Activated naive CD4-positive, alpha-beta T cell treated with anti-CD3 and anti-CD28 coated beads for 36 hours (primary cell): ENCODE measurements at regions not wholly inside any gene's neighbourhood (a gene's known extent, or its start where the extent isn't known, plus 50 kb on each side); places are given as distances from the start of the nearest gene placed in this dataset.

Experiments
- CTCF ChIA-PET: fragments of 350-600 bp; sonication (Branson Sonifier 250); formaldehyde crosslinking; loops from one replicate; lab custom pipeline; 2021; ENCODE audit warnings: antibody characterized with exemption; lab: Charles Lee
- DNase-seq: peaks from one replicate; pipeline ENCODE4 v3.0.0-alpha.2; 2020
- H3K27ac Mint-ChIP-seq: one replicate; pipeline ENCODE4 v1.8.0; 2021; ENCODE audit warnings: mild to moderate bottlenecking, mixed read lengths
- H3K27me3 Mint-ChIP-seq: one replicate; pipeline ENCODE4 v1.8.0; 2021; ENCODE audit warnings: low read depth, mixed read lengths
- H3K36me3 Mint-ChIP-seq: one replicate; pipeline ENCODE4 v1.8.0; 2021; ENCODE audit warnings: low read depth, mixed read lengths
- H3K4me1 Mint-ChIP-seq: one replicate; pipeline ENCODE4 v1.8.0; 2021; ENCODE audit warnings: low read depth, mixed read lengths
- H3K4me3 Mint-ChIP-seq: one replicate; pipeline ENCODE4 v1.8.0; 2021; ENCODE audit warnings: mild to moderate bottlenecking, moderate library complexity, mixed read lengths
- H3K9me3 Mint-ChIP-seq: one replicate; pipeline ENCODE4 v1.8.0; 2021; ENCODE audit warnings: mixed read lengths
- intact Hi-C: fragments of 100-400 bp; cut with micrococcal nuclease; formaldehyde crosslinking; loops from one replicate; pipeline ENCODE4 v1.15.1; 2023

DNA sequence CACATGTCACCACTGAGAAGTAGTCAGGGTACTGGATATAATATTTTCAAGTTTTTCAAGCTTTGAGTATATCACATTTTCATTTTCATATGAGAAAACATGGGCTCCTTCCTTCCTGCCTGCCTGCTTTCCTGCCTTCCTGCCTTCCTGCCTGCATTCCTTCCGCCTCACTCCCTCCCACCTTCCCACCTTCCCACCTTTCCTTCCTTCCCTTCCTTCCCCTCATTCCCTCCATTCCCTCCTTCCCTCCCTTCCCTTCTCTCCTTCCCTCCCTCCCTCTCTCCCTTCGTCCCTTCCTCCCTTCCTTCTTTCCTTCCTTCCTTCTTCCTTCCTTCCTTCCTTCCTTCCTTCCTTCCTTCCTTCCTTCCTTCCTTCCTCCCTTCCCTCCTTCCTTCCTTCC lies 175.3 kb downstream of the HMHB1 start:
- Mint-ChIP-seq H3K4me1 (peaks cover 7% of the 10 kb centered on the region), H3K27me3 (peaks cover 11% of the 10 kb centered on the region), H3K4me3 (no peak overlapping the region), H3K9me3 (no peaks in the 10 kb centered on the region), H3K27ac (no peak overlapping the region), H3K36me3 (no peaks in the 10 kb centered on the region)
- DNase-seq: no peak
- intact Hi-C loops: no loop called here
- CTCF ChIA-PET: no interaction called here

DNA sequence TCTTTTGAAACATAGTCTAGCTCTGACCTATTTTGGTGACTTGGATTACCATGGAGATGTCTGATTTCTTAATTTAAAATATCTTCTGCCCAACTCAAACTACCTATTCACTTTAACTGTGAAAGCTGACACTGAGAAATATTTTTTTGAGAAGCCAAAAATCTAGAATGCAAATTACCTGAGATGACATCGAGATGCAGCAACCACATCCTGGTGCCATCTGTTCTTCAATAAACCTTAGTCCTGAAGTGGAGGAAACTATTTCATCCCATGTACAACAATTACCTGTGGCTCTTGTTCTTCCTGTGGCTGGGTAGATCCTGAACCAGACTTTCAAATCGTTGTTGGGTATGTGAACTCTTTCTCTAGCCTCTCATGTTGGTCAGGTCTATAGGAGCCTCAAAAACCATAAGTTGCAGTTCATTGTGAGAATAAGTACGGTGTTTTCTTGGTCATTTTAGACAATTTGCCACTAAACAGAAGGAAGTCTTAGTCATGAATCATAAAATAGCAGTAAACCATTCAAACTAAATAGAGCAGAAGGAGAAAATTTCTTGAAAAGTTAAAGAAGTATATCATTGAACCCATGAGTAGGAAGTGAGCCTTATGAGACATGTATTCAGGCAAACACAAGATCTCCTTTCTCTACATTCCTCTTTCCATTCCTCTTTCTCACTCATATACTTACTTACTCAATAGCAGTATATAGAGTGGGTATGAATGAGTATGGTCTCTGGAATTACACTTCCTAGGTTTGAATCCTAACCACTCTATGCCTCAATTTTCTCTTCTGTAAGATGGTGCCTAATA lies 176.0 kb downstream of the HMHB1 start:
- Mint-ChIP-seq H3K9me3 (no peaks in the 10 kb centered on the region), H3K27ac (no peak overlapping the region), H3K27me3 (peaks cover 11% of the 10 kb centered on the region), H3K36me3 (no peaks in the 10 kb centered on the region), H3K4me1 (peaks cover 7% of the 10 kb centered on the region), H3K4me3 (no peak overlapping the region)
- CTCF ChIA-PET: no interaction called here
- intact Hi-C loops: no loop called here
- DNase-seq: no peak

DNA sequence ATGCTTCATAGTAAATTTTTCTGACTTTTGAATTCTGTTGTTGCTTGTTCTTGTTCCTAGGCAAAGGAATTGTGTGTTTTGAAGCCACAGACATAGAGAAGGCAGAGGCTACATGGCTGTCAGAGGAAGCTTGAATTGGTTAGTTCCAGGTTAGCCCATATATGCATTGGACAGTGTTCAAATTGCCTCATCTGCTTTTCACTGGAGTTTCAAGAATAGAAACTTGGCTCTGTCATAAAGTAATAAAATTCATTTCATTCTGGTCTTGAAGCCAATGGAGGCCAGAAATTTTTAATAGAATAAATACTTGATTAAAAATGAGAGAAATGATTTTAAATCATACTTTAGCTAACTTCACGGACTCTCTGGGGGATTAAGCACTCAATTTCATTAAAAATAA lies 178.0 kb downstream of the YIPF5 start:
- no peaks in the 10 kb centered on the region for H3K36me3 Mint-ChIP-seq
- H3K4me1 Mint-ChIP-seq: peaks cover 6% of the 10 kb centered on the region
- H3K27ac Mint-ChIP-seq: no peak overlapping the region
- no peaks in the 10 kb centered on the region for H3K9me3 Mint-ChIP-seq
- peaks cover 5% of the 10 kb centered on the region for H3K27me3 Mint-ChIP-seq
- CTCF ChIA-PET: no interaction called here
- no peak for DNase-seq
- no peak overlapping the region for H3K4me3 Mint-ChIP-seq
- intact Hi-C loops: no loop called here

DNA sequence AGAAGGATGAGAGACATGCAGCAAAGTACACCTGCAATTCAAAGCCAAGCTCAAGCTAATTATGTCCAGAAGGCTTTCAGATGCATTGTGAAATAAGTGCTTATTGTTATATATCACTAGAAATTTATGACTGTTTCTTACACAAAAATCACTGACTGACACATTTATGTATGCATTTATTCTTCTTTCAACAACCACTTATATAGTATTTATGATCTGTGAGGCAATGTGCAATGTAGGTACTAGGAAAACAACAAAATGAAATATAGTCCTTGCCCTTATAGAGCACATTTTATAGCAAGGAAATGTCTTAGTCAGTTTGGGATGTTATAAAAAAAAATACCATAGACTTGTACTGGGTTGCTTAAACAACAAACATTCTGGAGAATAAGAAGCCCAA lies 167.6 kb downstream of the YIPF5 start:
- no peaks in the 10 kb centered on the region for H3K9me3 Mint-ChIP-seq
- no peaks in the 10 kb centered on the region for H3K36me3 Mint-ChIP-seq
- intact Hi-C loops: no loop called here
- no peak overlapping the region for H3K27ac Mint-ChIP-seq
- H3K4me3 Mint-ChIP-seq: no peak overlapping the region
- CTCF ChIA-PET: no interaction called here
- no peak for DNase-seq
- H3K4me1 Mint-ChIP-seq: no peaks in the 10 kb centered on the region
- H3K27me3 Mint-ChIP-seq: peaks cover 2% of the 10 kb centered on the region

DNA sequence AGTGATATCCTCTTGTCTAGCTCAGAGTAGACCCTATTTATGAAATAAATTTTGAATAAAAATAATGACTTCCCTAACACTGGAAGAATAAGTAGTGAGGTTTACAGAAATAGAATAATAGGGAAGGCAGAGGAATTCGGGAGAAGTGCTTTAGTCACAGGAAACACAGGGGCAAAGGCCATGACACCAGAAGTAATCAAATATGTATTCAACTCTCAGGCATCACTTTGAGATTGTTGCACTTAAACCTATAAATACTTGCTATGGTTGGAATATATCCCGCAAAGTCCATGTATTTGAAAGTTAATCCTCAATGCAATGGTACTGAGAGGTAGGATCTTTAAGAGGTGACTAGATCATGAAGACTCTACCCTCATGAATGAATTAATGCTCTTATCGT lies 166.8 kb downstream of the YIPF5 start:
- no peaks in the 10 kb centered on the region for H3K4me1 Mint-ChIP-seq
- H3K9me3 Mint-ChIP-seq: no peaks in the 10 kb centered on the region
- CTCF ChIA-PET: no interaction called here
- intact Hi-C loops: no loop called here
- H3K36me3 Mint-ChIP-seq: no peaks in the 10 kb centered on the region
- DNase-seq: no peak
- no peak overlapping the region for H3K4me3 Mint-ChIP-seq
- H3K27me3 Mint-ChIP-seq: peaks cover 2% of the 10 kb centered on the region
- H3K27ac Mint-ChIP-seq: no peak overlapping the region

DNA sequence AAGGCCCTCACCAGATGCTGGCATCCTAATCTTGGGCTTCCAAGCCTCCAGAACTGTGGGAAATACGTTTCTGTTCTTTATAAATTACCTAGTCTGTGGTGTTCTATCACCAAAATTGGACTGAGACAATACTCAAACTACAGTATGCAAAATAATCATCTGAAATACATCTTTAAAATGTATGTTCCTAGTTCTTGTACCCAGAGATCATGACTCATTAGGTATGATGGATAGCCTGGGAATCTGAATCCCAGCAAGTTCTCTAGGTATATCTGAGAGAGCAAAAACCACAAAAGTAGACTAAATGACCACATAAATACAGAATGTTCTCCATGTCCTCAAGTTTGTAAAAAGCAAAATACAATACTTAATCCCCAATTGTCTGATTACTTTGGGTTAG lies 166.3 kb downstream of the YIPF5 start:
- H3K4me3 Mint-ChIP-seq: no peak overlapping the region

DNA sequence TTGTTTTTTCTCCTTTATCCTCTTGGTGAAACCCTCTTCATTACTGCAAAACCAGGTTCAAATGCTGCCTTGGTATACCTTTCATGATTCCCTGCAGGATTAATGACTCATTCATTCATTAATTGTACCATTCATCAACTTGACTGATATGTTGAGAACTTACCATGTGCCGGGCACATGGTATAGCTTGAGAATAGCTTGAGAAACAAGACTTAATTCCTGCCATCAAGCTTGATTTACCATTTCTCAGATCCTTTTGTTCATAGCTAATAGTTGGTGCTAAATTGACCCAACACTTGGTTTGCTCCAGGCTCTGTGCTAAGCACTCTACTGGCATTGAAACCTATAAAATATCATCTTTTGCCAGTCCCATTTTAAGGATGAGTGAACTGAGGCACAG lies 165.7 kb downstream of the YIPF5 start:
- Mint-ChIP-seq H3K27ac (no peak overlapping the region), H3K36me3 (no peaks in the 10 kb centered on the region), H3K4me1 (no peaks in the 10 kb centered on the region), H3K9me3 (no peaks in the 10 kb centered on the region), H3K4me3 (no peak overlapping the region), H3K27me3 (peaks cover 2% of the 10 kb centered on the region)
- intact Hi-C loops: no loop called here
- DNase-seq: no peak
- CTCF ChIA-PET: no interaction called here

More for the DNA sequence above, 166.3 kb downstream of the YIPF5 start:
- H3K36me3 Mint-ChIP-seq: no peaks in the 10 kb centered on the region
- DNase-seq: no peak
- CTCF ChIA-PET: no interaction called here
- peaks cover 2% of the 10 kb centered on the region for H3K27me3 Mint-ChIP-seq
- intact Hi-C loops: no loop called here
- no peaks in the 10 kb centered on the region for H3K4me1 Mint-ChIP-seq
- H3K9me3 Mint-ChIP-seq: no peaks in the 10 kb centered on the region
- no peak overlapping the region for H3K27ac Mint-ChIP-seq

DNA sequence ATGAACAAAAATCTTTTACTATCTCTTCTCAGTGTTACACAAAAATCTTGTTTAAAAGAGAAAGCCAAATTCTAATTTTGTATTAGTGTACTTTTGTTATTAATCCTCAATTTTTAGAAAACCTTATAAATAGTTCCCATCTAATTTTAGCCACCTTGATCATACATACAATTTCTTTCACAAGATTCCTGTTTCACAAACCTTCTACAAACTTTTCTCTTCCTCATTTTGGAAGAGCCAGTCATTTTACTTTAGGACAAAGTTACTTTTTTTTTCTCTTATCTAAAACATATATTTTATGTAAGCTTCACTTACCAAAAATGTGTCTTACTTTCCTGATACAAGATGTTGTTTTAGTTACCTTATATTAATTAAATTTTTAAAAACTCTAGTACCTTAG lies 161.3 kb downstream of the YIPF5 start:
- Mint-ChIP-seq H3K27ac (no peak overlapping the region), H3K9me3 (peaks cover 5% of the 10 kb centered on the region), H3K4me1 (no peaks in the 10 kb centered on the region), H3K4me3 (no peak overlapping the region), H3K36me3 (no peaks in the 10 kb centered on the region), H3K27me3 (peaks cover 2% of the 10 kb centered on the region)
- CTCF ChIA-PET: no interaction called here
- intact Hi-C loops: no loop called here
- DNase-seq: no peak

DNA sequence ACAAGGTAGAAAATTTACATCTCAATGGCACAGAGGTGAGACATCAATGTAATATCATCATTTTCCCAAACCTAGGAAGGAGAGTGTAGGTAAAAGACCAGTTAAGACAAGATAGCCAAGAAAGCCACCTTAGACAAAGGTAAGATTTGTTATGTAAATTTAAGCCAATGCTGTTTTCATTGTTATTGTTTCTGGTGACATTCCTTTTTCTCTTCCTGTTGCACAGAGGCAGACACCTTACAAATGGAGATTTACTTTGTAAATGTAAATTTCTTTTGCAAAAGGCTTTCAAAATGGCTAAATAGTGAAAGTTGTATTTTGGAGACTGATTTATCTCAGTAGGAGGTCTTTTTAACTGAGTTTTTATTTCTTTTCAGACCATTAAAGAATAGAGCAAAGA lies 159.1 kb downstream of the YIPF5 start:
- no peak overlapping the region for H3K27ac Mint-ChIP-seq
- H3K36me3 Mint-ChIP-seq: no peaks in the 10 kb centered on the region
- no peak for DNase-seq
- CTCF ChIA-PET: no interaction called here
- intact Hi-C loops: no loop called here
- no peaks in the 10 kb centered on the region for H3K4me1 Mint-ChIP-seq
- peaks cover 7% of the 10 kb centered on the region for H3K9me3 Mint-ChIP-seq
- H3K27me3 Mint-ChIP-seq: no peaks in the 10 kb centered on the region
- no peak overlapping the region for H3K4me3 Mint-ChIP-seq

DNA sequence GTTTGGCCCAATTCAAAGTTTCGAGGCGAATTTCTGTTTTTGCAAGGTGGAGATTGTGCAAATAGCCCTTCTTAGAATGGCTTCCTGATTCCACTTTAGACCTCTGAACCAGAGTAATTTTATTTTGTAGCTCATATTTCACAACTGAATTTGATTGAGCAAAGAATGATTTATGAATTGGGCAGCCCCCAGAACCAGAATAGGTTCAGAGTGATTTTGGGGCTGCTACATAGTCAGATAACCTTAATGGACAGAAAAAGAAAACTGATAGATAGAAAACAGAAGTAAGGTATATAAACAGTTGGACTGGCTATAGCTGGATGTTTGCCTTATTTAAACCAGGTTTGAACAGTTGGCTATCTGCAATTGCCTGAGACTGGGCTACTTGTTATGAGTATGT lies 156.6 kb downstream of the YIPF5 start:
- Mint-ChIP-seq H3K27me3 (no peaks in the 10 kb centered on the region), H3K36me3 (no peaks in the 10 kb centered on the region), H3K4me3 (no peak overlapping the region), H3K9me3 (peaks cover 7% of the 10 kb centered on the region), H3K4me1 (no peaks in the 10 kb centered on the region), H3K27ac (no peak overlapping the region)
- DNase-seq: no peak
- intact Hi-C loops: no loop called here
- CTCF ChIA-PET: interaction anchor here (0.6 kb wide), 1 partner anchor 124 kb away, joined by 3 read pairs; no protein-coding TSS in a partner anchor

DNA sequence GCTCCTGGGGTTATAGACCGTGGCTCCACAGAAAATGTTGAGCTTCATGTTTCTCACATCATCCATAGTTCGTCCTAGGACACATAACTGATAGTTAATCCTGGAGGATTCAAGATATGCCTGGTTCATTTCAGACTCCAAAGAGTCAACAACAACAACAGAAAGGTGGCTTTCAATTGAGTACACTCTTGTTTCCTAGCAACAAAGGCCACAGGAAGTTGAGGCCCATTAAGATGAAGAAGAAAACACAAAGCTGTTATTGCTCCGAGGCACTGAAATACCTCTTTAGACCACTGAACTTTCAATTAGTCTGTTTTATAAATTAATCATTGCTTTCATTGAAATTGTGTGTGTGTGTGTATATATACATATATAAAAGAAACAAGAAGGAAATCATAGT lies 154.5 kb downstream of the YIPF5 start:
- intact Hi-C loops: no loop called here
- DNase-seq: no peak
- Mint-ChIP-seq H3K4me1 (no peaks in the 10 kb centered on the region), H3K4me3 (no peak overlapping the region), H3K9me3 (peaks cover 7% of the 10 kb centered on the region), H3K27me3 (no peaks in the 10 kb centered on the region), H3K36me3 (no peaks in the 10 kb centered on the region), H3K27ac (no peak overlapping the region)
- CTCF ChIA-PET: no interaction called here

DNA sequence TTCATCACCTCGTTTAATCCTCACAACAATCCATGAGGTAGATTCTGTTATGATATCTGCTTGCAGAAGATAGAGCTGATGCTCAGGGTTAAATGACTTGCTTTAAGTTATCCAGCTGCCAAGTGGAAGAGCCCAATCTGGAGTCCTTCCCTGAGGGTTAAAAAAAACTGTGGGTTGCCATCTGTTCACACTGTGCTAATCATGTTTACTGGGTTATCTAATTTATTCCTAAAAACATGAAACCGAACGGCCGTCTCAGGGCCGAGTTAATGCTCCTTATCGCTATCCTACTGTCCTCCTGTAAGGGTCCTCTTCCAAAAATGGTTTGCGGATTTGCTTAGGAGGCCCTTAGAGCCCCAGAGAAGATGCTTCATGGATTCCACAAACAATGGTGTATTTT lies 153.3 kb downstream of the YIPF5 start:
- intact Hi-C loops: no loop called here
- DNase-seq: no peak
- H3K9me3 Mint-ChIP-seq: peaks cover 9% of the 10 kb centered on the region
- no peaks in the 10 kb centered on the region for H3K27me3 Mint-ChIP-seq
- H3K4me1 Mint-ChIP-seq: no peaks in the 10 kb centered on the region
- CTCF ChIA-PET: no interaction called here
- H3K4me3 Mint-ChIP-seq: no peak overlapping the region
- H3K27ac Mint-ChIP-seq: no peak overlapping the region
- no peaks in the 10 kb centered on the region for H3K36me3 Mint-ChIP-seq

DNA sequence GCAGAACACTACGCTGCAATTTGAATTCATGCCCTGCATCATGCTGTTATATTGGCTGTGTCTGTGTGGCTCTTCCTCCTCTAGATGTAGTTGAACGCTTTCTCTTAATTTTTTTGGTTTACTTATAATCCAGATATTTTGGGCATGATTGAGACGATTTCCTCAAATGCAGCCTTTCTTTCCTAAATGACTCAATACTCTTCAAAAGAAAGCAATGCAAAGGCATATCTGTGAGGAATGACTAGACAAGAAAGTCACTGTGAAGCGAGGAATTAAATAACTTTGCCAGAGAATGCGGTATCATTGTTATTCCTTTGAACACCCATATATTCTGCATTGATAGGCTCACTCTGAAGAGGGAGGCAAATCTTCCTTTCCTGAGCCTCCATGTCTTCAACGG lies 152.8 kb downstream of the YIPF5 start:
- no peaks in the 10 kb centered on the region for H3K4me1 Mint-ChIP-seq
- no peak for DNase-seq
- intact Hi-C loops: no loop called here
- H3K27me3 Mint-ChIP-seq: no peaks in the 10 kb centered on the region
- no peak overlapping the region for H3K27ac Mint-ChIP-seq
- H3K36me3 Mint-ChIP-seq: no peaks in the 10 kb centered on the region
- H3K4me3 Mint-ChIP-seq: no peak overlapping the region
- peaks cover 12% of the 10 kb centered on the region for H3K9me3 Mint-ChIP-seq
- CTCF ChIA-PET: no interaction called here
